ENCODE measurements at regions not wholly inside any gene's neighbourhood (a gene's known extent, or its start where the extent isn't known, plus 50 kb on each side); places are given as distances from the start of the nearest gene placed in this dataset.
"Not testable (repeated sequence)": the region's sequence is repeated elsewhere in the genome, so short reads cannot be mapped to it uniquely, and the experiment has no call there.

DNA sequence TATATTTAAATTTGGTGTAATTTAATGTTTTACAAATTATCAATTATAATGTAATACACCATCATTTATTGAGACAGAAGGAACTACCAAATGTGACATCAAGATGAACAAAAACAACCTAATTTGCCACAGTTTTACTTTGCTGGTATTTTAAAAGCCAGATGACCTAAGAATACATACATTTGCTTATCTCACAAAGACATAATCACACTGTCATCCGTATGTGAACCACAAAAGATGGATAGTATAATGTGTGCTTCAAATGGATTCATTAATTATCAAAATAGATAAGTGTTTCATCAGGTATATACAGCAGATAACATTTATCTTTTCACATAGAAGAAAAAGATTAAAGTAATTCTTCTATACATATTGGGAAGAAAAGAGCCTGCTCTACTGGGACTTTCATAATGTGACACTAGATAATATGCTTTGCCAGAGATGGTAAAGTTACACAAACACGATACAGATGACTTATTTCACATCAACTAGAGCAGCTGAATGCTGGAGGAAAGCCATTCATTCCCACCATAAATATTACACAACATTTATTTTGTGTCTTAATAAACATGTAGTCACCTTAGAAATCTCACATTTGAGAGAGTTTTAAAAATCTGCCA is 278.5 kb downstream of the ISL1 start:
- no peak for DNase-seq

DNA sequence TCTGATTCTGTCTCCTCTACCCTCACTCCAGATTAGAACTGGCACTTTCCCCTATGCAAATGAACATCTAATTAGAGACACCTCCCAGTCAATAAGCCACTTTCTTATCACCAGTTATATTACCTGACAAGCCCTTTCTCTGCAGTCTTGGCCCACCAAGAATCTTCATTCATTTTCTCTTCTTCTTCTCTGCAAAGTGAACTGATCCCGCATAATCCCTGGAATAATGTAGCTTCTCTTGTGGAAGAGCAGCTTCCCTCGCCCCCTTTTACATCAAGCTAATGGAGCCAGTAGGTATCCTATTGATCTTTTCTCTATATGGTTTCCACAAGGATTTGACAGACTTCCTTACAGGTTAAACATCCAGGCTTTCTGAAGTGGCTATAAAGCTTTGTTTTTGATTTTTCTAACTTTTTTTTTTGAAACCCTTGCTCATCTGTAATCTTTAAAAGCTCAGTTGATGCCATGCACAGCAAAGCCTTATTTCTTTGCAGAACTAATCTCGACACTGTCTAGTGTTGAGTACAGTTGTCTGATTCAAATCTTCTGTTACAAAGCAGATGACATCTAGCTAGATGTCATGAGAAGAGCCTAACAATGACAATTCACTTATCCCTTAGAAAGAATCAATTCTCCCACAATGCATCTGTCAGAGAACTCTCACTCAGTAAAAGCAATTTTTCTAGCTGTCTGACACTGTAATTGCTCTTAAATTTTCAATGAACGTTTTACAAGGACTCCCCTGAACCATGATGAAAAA is 281.4 kb downstream of the ISL1 start:
- DNase-seq = no peak

DNA sequence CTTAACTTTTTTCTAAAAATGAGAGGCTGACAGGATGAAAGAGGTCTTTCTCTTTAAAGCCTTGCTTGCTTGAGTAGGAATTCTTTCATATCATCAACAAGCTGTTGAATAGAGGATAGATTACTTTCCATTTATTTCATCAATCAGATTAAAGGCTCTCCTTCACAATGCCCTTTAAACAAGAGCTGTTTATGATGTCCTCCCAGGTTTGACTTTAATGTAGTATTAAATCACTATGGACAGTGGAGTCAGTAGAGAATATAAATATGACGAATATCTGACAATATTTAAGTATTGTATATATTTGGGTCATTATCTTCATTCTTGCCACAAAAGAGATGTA is 282.0 kb downstream of the ISL1 start:
- DNase-seq = no peak

DNA sequence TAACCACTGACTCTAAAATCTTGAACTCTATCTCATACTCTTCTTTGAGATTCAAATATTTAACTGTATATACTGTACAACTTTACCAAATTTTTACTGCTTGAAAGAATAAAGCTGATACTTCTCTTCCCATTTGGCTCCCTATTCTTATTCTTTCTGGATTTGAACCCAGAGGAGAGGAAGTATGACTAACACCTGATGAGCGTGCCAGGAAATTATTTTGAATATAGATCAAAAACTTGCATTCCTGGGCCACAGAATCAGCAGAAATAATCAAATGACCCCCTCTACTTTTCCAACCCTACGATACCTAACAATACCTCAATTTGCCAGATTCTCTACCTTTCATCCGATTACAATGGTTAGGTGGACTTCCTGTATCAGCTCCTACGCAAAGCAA is 285.8 kb downstream of the ISL1 start:
- no peak for DNase-seq

DNA sequence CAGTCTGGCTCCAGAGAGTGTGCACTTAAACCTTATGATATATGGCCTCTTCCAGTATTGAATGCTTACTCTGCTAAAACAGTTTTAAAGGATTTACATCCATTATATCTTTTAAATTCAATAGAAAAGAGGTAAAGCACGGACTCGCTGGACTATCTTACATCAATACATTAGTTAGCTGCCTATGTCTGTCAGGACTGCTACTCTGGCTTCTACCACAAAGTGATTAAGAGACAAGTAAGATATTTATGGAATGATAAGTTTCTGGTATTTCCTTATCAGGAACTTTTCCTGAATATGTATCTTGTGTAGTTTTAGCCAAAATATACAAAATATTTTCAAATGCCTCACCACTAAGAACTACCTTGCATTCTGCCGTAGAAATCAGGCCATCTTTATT is 295.1 kb downstream of the ISL1 start:
- DNase-seq = no peak

DNA sequence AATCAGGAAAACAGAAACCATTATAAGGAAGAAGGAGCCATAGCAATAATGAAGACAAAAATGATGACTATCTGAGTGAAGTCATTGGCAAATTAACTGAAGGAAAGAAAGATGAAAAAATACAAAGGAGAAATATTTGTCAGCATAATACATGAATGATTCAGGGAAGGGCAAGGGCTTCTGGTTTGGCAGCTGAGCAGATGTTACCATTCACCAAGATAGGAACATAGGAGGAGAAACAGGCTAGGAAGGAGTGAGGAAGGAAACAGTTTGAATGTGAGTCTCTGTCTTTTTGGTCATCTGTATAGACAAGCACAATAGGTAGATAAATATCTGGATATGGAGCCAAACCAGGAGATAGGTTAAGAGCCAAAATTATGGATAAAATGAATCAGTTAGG is 296.0 kb downstream of the ISL1 start:
- DNase-seq = no peak

DNA sequence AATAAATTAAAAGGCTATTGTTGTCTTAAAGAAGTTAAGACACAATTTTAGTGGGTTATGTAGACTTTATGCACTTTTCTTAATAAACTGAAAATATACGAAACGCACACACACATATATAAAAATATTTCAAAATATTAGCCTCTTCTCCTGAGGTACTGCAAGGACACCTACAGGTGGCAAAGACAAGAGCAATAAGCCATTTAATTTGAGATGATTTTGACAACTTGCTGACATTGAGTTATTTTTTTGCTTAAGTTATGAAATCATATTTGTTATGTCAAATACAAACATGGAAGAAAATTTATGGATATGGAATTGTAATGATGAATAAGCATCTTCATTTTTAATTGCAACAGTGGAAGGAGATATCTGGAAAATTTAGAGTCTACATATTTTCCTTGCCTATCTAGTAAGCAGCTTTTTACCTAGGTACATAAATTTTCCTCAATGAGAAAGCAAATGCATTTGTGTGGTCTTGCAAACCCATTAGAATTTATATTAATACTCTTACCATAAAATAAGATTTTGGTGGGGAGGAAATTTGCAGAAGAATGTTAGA is 301.6 kb downstream of the ISL1 start:
- DNase-seq = peak; percentile 39

DNA sequence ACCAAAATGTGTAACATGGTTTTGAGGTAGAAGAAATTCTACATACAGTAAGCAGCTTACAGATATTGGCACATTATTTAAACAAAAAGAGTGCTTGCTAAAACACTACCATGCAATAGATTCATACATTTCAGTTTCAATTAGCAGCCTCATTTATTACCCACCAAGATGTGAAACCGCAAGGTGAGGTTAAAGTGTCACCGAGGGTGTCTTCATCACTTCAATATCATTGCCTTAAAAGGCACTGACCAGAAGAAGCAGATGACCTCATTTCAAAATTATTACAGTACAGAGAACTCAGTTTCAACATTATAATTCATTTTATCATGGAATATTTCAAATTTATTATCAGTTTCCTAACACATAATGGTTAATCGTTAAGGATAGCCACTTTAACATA is 302.2 kb downstream of the ISL1 start:
- DNase-seq = no peak

DNA sequence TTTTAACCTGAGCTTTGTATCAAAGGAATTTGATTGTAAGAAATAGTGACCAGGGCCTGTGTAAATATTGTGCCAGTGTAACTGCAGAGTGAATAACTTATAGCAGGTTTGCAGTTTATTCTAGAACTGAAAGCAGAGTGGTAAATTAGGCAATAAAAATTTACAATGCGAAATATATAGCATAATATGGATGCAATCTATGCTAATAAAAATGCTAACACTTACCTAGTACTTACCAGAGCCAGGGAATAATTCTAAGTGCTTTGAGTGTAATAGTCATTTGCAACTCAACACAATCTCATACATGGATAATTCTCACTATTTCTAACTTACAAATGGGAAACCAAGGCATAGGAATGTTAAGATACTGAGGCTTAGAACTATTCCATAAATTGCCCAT is 303.4 kb downstream of the ISL1 start:
- DNase-seq = no peak

DNA sequence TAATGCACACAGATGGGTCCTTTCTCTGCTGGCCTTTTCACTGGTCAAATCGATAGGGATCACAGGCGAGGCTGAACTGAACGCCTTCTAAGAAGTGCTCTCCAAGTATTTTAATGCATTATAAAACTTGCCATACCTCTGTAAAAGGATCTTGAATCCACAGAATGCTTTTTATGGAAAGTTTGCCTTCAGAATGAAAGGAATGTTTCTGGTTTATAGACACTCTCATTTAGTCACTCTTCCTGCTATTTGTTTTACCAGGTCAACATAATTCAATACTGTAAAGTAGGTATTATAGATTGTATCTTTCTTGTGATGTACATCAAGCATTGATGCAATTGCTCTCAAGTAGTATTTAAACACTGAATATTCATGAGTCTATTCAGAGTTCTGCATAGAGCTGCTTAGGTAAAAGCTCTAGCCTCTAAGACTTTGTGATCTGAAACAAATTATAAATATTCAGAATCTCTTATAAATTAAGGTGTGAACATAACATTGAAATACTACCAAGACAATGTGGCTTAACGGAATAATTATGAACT is 308.4 kb downstream of the ISL1 start:
- no peak for DNase-seq

DNA sequence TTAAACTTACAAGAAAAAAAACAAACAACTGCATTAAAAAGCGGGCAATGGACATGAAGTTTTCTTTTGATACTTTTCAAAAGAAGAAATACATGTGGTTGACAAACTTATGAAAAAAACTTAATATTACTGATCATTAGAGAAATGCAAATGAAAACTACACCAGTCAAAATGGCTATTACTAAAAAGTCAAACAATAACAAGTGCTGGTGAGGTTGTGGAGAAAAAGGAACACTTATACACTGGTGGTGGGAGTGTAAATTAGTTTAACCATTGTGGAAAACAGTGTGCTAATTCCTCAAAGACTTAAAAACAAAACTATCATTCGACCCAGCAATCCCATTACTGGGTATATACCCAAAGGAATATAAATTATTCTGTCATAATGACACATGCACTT is 311.6 kb downstream of the ISL1 start:
- DNase-seq = no peak

DNA sequence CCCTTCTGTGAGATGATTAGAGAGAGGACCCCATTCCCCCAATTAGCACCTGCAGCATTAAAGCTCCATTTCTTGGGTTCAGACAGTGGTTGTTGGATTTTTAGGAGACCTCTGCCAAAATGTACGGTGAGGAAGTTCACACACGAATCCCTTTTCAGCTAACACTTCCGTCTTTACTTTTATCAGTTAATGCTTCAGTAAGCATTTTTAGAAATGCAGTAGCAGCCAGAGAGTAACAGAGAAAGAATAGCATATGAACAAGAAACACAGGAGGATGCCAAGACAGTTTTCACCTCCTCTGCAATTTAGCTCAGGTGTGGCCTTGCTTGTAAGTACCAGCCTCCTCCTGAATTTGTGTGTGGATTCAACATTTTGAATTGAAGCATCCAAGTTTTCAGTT is 312.9 kb downstream of the ISL1 start:
- DNase-seq = no peak

DNA sequence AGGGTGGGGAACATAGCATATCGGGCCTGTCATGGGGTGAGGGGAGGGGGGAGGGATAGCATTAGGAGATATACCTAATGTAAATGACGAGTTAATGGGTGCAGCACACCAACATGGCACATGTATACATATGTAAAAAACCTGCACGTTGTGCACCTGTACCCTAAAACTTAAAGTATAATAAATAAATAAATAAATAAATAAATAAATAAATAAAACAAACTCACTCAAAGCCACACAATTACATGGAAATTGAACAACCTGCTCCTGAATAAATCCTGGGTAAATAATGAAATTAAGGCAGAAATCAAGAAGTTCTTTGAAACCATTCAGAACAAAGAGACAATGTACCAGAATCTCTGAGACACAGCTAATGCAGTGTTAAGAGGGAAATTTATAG is 318.8 kb downstream of the ISL1 start:
- DNase-seq = not testable (repeated sequence)

DNA sequence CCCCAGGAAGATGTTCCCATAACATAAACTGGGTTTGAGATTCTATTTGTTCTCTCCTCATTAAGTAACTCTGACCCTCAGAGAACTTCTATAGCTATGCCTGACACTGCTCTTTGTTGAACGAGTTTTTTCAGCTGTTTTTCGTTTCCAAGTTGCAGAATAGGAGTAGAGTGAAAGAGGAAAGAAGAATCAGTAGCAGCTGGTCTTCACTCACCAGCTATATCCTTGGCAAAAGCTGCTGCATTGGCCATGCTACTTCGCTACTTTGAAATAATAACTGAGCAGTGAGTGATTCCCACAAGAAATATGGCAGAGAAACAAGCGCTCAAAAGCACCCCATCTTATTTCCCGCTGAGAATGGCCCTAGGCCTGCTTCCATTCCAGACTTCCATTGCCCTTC is 329.0 kb downstream of the ISL1 start:
- no peak for DNase-seq

DNA sequence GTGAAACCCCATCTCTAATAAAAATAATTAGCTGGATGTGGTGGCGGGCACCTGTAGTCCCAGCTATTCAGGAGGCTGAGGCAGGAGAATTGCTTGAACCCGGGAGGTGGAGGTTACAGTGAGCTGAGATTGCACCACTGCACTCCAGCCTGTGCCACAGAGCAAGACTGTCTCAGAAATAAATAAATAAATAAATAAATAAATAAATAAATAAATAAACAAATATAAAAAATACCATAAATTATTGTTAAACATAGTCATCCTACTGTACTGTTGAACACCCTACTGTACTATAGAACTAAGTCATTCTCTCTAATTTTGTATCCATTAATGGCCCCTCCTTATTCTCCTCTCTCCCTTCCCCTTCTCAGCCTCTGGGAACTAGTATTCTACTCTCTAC is 332.2 kb downstream of the ISL1 start:
- DNase-seq = not testable (repeated sequence)

DNA sequence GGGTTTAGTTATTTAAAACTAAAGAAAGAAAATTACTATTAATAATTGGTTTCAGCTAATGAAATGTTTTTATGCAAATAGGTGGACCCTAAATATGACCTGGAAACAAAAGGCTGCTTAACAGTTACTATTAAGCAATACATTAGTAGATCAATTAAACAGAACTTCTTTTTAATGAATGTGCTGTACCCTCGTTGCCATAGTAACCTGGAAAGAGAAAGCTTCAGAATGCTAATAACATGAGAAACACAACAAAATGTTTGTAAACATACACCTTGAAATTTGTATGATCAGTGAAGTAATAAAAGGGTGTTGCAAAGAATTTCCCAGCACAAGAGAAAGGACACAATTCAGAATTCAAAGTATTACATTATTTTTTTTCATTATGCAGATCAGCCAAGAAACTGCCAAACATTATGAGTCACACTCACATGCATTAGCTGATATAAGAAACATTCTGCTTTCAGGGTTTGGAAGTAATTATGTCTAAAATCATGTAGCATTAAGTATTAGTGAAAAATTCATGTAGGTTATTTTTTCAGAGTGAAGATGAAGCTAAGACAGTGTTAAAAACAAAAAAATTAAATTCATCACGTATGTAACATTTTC is 348.3 kb downstream of the ISL1 start:
- peak; percentile 21 for DNase-seq

DNA sequence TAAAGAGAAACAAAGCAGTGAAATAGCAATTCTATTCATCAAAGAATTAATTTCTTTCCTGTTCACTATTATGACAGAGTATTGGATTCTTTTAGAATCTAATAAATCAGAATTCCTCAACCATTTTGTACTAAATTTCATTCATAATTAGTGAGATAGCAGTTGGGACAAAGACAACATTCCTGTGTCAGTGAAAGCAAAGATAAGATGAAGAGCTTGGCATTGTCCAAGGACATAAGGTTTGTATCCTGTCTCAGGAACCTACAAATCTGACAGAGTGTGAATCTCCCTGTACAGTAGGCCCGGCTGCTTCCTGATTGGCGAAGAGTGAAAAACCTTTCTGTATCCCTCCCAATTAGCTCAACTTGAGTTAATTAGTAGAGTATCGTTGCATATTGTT is 349.1 kb downstream of the ISL1 start:
- no peak for DNase-seq

DNA sequence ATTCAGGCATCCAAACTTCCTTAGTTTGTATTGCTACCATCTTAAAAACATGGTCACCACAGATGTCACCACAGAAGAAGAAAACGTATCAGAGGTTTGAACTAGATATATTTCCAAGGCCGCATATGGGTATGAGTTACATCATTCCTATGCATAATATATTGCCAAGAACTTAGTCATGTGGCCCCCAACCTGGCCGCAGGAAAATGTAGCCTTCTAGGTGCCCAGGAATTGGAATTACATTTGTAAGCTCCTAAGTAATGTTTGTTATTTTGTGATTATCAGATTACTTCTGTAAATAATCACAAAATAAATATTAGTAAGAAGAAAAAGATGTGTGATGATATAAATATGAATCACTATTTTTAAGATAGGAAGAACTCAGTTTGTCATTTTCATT is 351.4 kb downstream of the ISL1 start:
- DNase-seq = no peak

DNA sequence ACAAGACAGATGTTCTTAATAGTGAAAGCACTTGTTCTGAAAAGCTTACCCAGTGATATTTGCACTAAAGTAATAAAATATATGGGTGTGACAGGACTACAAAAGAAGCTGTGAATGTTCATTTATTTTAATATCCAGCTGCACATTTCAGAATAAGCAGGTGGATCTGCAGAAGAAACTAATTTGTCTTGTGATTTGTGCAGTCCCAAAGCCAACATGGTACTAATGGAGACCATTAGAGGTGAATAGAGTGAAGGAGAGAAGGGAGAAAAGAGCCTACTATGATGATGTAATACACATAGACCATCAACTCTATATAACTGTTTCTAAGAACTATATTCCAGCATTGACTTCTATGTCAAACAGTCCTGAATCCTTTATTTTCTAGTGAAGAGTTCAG is 362.8 kb downstream of the ISL1 start:
- DNase-seq = peak; percentile 7

DNA sequence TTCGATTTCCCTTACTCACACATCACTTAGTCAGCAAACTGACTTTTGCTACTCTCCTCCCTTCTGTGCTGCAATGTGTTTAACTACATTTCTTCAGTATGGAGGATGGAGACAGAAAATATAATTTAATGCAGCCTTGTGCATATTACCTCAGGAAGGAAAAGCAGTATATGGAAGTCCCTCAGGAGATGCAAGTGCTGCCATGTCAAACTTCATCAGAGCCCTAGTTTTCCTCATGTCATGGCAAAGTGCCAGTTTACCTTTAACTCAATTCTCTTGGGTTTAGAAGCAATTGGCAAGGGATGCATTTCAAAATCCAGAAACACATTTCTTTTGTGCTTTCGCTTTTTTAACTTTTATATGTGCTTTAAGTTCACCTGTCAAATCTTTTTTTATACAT is 365.4 kb downstream of the ISL1 start:
- no peak for DNase-seq
